Endothelial cell of umbilical vein (primary cell): ENCODE measurements at regions not wholly inside any gene's neighbourhood (a gene's known extent, or its start where the extent isn't known, plus 50 kb on each side); places are given as distances from the start of the nearest gene placed in this dataset.

Source experiments
- BruUV-seq: library from RNA; stranded (reverse); fragments of 400-500 nt; replicated peaks from 2 replicates; lab custom pipeline; 2021; lab: Mats Ljungman, UMichigan
- CTCF ChIA-PET: fragments of 300-600, 350-600 bp; sonication (Branson Sonifier 250); formaldehyde crosslinking; loops from one replicate; lab custom pipeline; 2021; ENCODE audit warnings: antibody characterized with exemption, inconsistent platforms; lab: Charles Lee
- POLR2A ChIA-PET: fragments of 300-600, 350-600 bp; sonication (Branson Sonifier 250); formaldehyde crosslinking; loops from one replicate; lab custom pipeline; 2021; ENCODE audit warnings: antibody characterized with exemption, inconsistent platforms; lab: Charles Lee
- DNase-seq: peaks from one replicate; pipeline ENCODE4 v3.0.0-alpha.2; 2011; ENCODE audit warnings: low read depth, low spot score
- FAIRE-seq: peaks from 2 replicates; lab custom pipeline; 2011; peaks lifted over from hg19 to GRCh38; lab: Jason Lieb, UNC
- H2AFZ ChIP-seq: 2 replicates; pipeline ENCODE4 v1.6.0; 2012; ENCODE audit warnings: low read depth, low read length, control low read depth, inconsistent platforms
- H3K27ac ChIP-seq: 2 replicates; pipeline ENCODE4 v1.5.1; 2011; ENCODE audit warnings: low read depth, mild to moderate bottlenecking, control low read depth, low read length, moderate library complexity; ENCODE audit not compliant: insufficient read depth
- H3K27me3 ChIP-seq, 2 experiments: 2 replicates each; pipeline versions ENCODE4 v1.6.0 to v1.6.1; 2011; ENCODE audit warnings: low read length in 2 of 2, mixed read lengths in 1 of 2; ENCODE audit not compliant: control insufficient read depth in 2 of 2, insufficient read depth in 2 of 2
- H3K36me3 ChIP-seq, 2 experiments: 2 replicates in 1 of 2; 3 replicates in 1 of 2; pipeline ENCODE4 v1.5.1; 2011; ENCODE audit warnings: low read length in 2 of 2, mild to moderate bottlenecking in 1 of 2, moderate library complexity in 1 of 2; ENCODE audit not compliant: control insufficient read depth in 2 of 2, insufficient read depth in 2 of 2; ENCODE audit errors: extremely low read depth in 1 of 2
- H3K4me1 ChIP-seq: 3 replicates; pipeline ENCODE4 v1.5.1; 2011; ENCODE audit warnings: mild to moderate bottlenecking, low read length; ENCODE audit not compliant: control insufficient read depth, insufficient read depth; ENCODE audit errors: extremely low read depth
- H3K4me2 ChIP-seq: 2 replicates; pipeline ENCODE4 v1.6.1; 2011; ENCODE audit warnings: low read length, control low read depth, mixed read lengths; ENCODE audit not compliant: insufficient read depth
- H3K4me3 ChIP-seq, 3 experiments: fragments of 200-600 bp in 1 of 3; sonication (generic), shearing (Covaris generic) in 1 of 3; replicated peaks in 1 of 3; 2 replicates each; pipeline ENCODE4 v1.5.1; 2011 to 2016; ENCODE audit warnings: control low read depth in 3 of 3, low read length in 3 of 3, mild to moderate bottlenecking in 2 of 3, inconsistent platforms in 1 of 3, low read depth in 1 of 3, moderate library complexity in 1 of 3; ENCODE audit not compliant: insufficient read depth in 1 of 3
- H3K79me2 ChIP-seq: 2 replicates; pipeline ENCODE4 v1.6.0; 2012; ENCODE audit warnings: low read length, inconsistent platforms; ENCODE audit not compliant: control insufficient read depth, insufficient read depth
- H3K9ac ChIP-seq: replicated peaks from 2 replicates; pipeline ENCODE3; 2011; ENCODE audit warnings: low read length, control low read depth; ENCODE audit not compliant: insufficient read depth; ENCODE audit errors: extremely low read depth
- H3K9me1 ChIP-seq: replicated peaks from 3 replicates; pipeline ENCODE4 v1.6.0; 2011; ENCODE audit warnings: mild to moderate bottlenecking, low read length; ENCODE audit not compliant: control insufficient read depth, insufficient read depth; ENCODE audit errors: extremely low read depth
- H3K9me3 ChIP-seq: replicated peaks from 2 replicates; pipeline ENCODE4 v1.5.1; 2012; ENCODE audit warnings: low read length, inconsistent platforms; ENCODE audit not compliant: control insufficient read depth, insufficient read depth
- H4K20me1 ChIP-seq: replicated peaks from 2 replicates; pipeline ENCODE3; 2011; ENCODE audit warnings: mild to moderate bottlenecking, low read length; ENCODE audit not compliant: control insufficient read depth, insufficient read depth; ENCODE audit errors: extremely low read depth
- EZH2 ChIP-seq: IDR thresholded peaks from 2 replicates; pipeline ENCODE4 v1.6.1; 2012; ENCODE audit warnings: borderline replicate concordance, low read depth, mild to moderate bottlenecking, moderate library complexity, low read length, inconsistent platforms; ENCODE audit not compliant: severe bottlenecking
- FOS ChIP-seq: IDR thresholded peaks from 2 replicates; pipeline ENCODE4 v1.6.1; 2011; ENCODE audit warnings: mild to moderate bottlenecking, low read length, moderate library complexity, borderline replicate concordance; ENCODE audit not compliant: insufficient read depth
- GATA2 ChIP-seq: IDR thresholded peaks from 2 replicates; pipeline ENCODE4 v1.7.0; 2011; ENCODE audit warnings: low read depth, mild to moderate bottlenecking, moderate library complexity, mixed read lengths, low read length; ENCODE audit not compliant: insufficient read length, insufficient read depth
- JUN ChIP-seq: IDR thresholded peaks from 2 replicates; pipeline ENCODE4 v1.6.1; 2011; ENCODE audit warnings: borderline replicate concordance, low read depth; ENCODE audit not compliant: insufficient read length, insufficient read depth
- MYC ChIP-seq: IDR thresholded peaks from one replicate; pipeline ENCODE4 v1.6.1; 2011; ENCODE audit warnings: mild to moderate bottlenecking, low read depth, low read length
- POLR2A ChIP-seq: IDR thresholded peaks from 2 replicates; pipeline ENCODE4 v1.6.1; 2012; ENCODE audit warnings: low read depth, mild to moderate bottlenecking, control low read depth, low read length
- POLR2AphosphoS5 ChIP-seq: IDR thresholded peaks from 2 replicates; pipeline ENCODE4 v1.6.1; 2012; ENCODE audit warnings: low read depth, mild to moderate bottlenecking, control low read depth, low read length, moderate library complexity; ENCODE audit not compliant: insufficient read depth
- dilution Hi-C: fragments of 300-500 bp; cut with MboI; formaldehyde crosslinking; loops from one replicate; pipeline ENCODE4 v1.15.0; 2019; ENCODE audit warnings: low sequenced_read_pairs; ENCODE audit not compliant: extremely low pct_ligation_motif_present
- intact Hi-C: fragments of 100-400 bp; cut with micrococcal nuclease; formaldehyde crosslinking; loops from one replicate; pipeline ENCODE4 v1.10.0; 2022
- TF ChIP-seq, protein P1 (sequence below), 2 donors: IDR thresholded peaks; 1 replicate in 1 of 2; 2 replicates in 1 of 2; pipeline ENCODE4 v1.5.1; 2011; ENCODE audit warnings: low read length in 2 of 2, mild to moderate bottlenecking in 2 of 2, moderate library complexity in 2 of 2, control low read depth in 1 of 2, inconsistent platforms in 1 of 2, low read depth in 1 of 2; ENCODE audit not compliant: insufficient read depth in 1 of 2; ENCODE audit errors: extremely low read depth in 1 of 2
- TF ChIP-seq, protein P2 (sequence below): IDR thresholded peaks from 2 replicates; pipeline ENCODE4 v1.6.1; 2011; ENCODE audit not compliant: insufficient read depth, insufficient read length

DNA sequence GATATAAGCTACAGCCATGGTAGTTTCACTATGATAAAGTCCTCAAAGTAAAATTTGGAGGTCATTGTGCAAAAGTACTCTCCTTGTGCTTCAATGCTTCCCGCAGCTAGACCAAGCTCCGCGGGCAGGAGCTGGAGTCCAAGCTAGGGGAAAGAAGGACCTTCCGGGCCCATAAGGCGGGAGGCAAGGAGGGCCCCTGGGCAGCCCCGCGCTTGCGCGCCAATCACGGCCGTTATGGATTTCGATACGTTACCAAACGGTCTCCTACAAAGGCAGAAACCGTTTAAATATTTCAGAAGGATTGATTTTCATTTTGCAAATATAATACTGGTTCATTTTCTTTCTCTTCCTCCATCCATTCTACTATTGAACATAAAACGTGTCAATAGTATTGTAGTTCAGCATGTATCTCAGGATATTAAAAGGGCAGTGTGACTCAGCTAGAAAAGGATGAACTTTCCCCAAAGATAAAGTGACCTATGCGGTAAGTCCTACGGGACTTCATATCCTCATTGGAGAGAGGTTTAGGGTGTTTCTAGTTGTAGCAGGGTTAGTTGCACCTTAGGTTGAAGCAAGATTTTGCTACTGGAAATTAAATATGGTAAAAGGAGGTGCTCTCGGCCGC lies 128.0 kb downstream of the KIF20B start:
- POLR2A ChIA-PET, result no interaction called here
- Histone ChIP-seq H3K4me3 (no peak overlapping the region), H2AFZ (no peak overlapping the region), H3K9me3 (no peaks in the 10 kb centered on the region), H3K4me2 (no peak overlapping the region), H3K27me3 (peaks cover 0 to 3% of the 10 kb centered on the region in 2 experiments), H3K36me3 (no peaks in the 10 kb centered on the region), H3K79me2 (no peaks in the 10 kb centered on the region), H3K4me1 (no peaks in the 10 kb centered on the region), H3K9ac (no peak overlapping the region), H3K9me1 (no peaks in the 10 kb centered on the region), H4K20me1 (no peaks in the 10 kb centered on the region), H3K27ac (no peak overlapping the region)
- CTCF ChIA-PET, result interaction anchor here (2.0 kb wide), 1 partner anchor 8 kb away, joined by 5 read pairs; no protein-coding TSS in a partner anchor
- no peak for TF ChIP-seq EZH2
- TF ChIP-seq MYC, result no peak
- TF ChIP-seq FOS, result no peak
- TF ChIP-seq, protein P1, sequence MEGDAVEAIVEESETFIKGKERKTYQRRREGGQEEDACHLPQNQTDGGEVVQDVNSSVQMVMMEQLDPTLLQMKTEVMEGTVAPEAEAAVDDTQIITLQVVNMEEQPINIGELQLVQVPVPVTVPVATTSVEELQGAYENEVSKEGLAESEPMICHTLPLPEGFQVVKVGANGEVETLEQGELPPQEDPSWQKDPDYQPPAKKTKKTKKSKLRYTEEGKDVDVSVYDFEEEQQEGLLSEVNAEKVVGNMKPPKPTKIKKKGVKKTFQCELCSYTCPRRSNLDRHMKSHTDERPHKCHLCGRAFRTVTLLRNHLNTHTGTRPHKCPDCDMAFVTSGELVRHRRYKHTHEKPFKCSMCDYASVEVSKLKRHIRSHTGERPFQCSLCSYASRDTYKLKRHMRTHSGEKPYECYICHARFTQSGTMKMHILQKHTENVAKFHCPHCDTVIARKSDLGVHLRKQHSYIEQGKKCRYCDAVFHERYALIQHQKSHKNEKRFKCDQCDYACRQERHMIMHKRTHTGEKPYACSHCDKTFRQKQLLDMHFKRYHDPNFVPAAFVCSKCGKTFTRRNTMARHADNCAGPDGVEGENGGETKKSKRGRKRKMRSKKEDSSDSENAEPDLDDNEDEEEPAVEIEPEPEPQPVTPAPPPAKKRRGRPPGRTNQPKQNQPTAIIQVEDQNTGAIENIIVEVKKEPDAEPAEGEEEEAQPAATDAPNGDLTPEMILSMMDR (IDR thresholded peaks at IDR 0.05; ENCODE audit: extremely low read depth in 1 of 2, insufficient read depth in 1 of 2, low read depth in 1 of 2, low read length in 2 of 2), result no peak
- TF ChIP-seq JUN, result no peak
- no peak for TF ChIP-seq POLR2A
- TF ChIP-seq, protein P2, sequence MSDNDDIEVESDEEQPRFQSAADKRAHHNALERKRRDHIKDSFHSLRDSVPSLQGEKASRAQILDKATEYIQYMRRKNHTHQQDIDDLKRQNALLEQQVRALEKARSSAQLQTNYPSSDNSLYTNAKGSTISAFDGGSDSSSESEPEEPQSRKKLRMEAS, result no peak
- no peak for TF ChIP-seq GATA2
- no peak for TF ChIP-seq POLR2AphosphoS5
- BruUV-seq, result no TSS peak
- dilution Hi-C loops, result no loop called here
- FAIRE-seq, result no peak
- no peak for DNase-seq
- intact Hi-C loops, result no loop called here
